GM10248 (cell line): ENCODE measurements at regions not wholly inside any gene's neighbourhood (a gene's known extent, or its start where the extent isn't known, plus 50 kb on each side); places are given as distances from the start of the nearest gene placed in this dataset.

ENCODE experiments used
- CTCF ChIA-PET: fragments of 300-600 bp; sonication (Branson Sonifier 250); formaldehyde crosslinking; extraction: SDS; loops from one replicate; lab custom pipeline; 2021; ENCODE audit warnings: antibody characterized with exemption; lab: Yijun Ruan, JAX
- POLR2A ChIA-PET: fragments of 350-650 bp; sonication (Branson Sonifier 250); formaldehyde crosslinking; extraction: SDS; loops from one replicate; lab custom pipeline; 2020; ENCODE audit warnings: antibody characterized with exemption; lab: Yijun Ruan, JAX
- DNase-seq: peaks from one replicate; pipeline ENCODE4 v3.0.0; 2012; ENCODE audit errors: extremely low spot score
- CTCF ChIP-seq: IDR thresholded peaks from 2 replicates; pipeline ENCODE4 v1.5.1; 2012; ENCODE audit warnings: mild to moderate bottlenecking, low read depth; ENCODE audit errors: extremely low read depth, missing control alignments, control extremely low read depth

- ChIA-PET CTCF (no interaction called here), POLR2A (no interaction called here)
- TF ChIP-seq CTCF: no peak
- no peak for DNase-seq
Measured at GRCh38 chr18:41621177-41621576, 333.9 kb upstream of the PIK3C3 start.

- TF ChIP-seq CTCF: no peak
- CTCF ChIA-PET: no interaction called here
Measured at GRCh38 chr18:41618147-41618546, 336.9 kb upstream of the PIK3C3 start.

GRCh38 chr18:41617647-41618046 is 337.4 kb upstream of the PIK3C3 start:
- TF ChIP-seq CTCF: no peak
- CTCF ChIA-PET: no interaction called here
- no peak for DNase-seq
- POLR2A ChIA-PET: no interaction called here

More at GRCh38 chr18:41618147-41618546, 336.9 kb upstream of the PIK3C3 start:
- POLR2A ChIA-PET: no interaction called here
- DNase-seq: no peak

GRCh38 chr18:41613003-41613609 is 341.9 kb upstream of the PIK3C3 start:
- TF ChIP-seq CTCF: no peak
- DNase-seq: no peak
- CTCF ChIA-PET: interaction anchor here (0.9 kb wide), 1 partner anchor 10 kb away, joined by 3 read pairs; no protein-coding TSS in a partner anchor
- POLR2A ChIA-PET: no interaction called here

GRCh38 chr18:41604964-41605363 is 350.1 kb upstream of the PIK3C3 start:
- ChIA-PET POLR2A (no interaction called here), CTCF (no interaction called here)
- no peak for DNase-seq
- TF ChIP-seq CTCF: no peak

- ChIA-PET POLR2A (no interaction called here), CTCF (interaction anchor here (1.6 kb wide), 1 partner anchor 9 kb away, joined by 3 read pairs; no protein-coding TSS in a partner anchor)
- TF ChIP-seq CTCF: no peak
- DNase-seq: no peak
Measured at GRCh38 chr18:41602034-41602433, 353.0 kb upstream of the PIK3C3 start.
